Epidermal melanocyte (primary cell): ENCODE measurements at regions not wholly inside any gene's neighbourhood (a gene's known extent, or its start where the extent isn't known, plus 50 kb on each side); places are given as distances from the start of the nearest gene placed in this dataset.
"Not testable (repeated sequence)": the region's sequence is repeated elsewhere in the genome, so short reads cannot be mapped to it uniquely, and the experiment has no call there.

Experiments used
- DNase-seq: peaks from one replicate; pipeline ENCODE4 v3.0.0; 2011; ENCODE audit warnings: low spot score; ENCODE audit not compliant: insufficient read length

DNA sequence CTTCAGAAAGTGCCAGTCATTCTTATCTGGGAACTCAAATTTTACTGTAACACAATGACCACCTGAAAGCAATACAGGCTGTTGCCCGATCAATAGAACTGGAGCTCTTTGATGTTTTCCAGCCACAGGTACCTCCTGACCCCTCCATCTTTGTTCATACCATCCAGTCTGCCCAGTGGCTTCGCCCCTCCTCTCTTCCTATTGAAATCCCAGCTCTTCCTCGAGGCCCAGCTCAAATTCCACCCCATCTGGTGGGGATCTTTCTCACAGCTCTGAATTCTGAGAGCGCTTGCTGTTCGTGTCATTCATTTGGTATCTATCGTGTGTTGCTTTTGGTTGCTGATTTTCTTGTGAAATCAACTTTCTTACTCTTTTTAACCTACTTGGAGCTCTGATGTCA lies 87.9 kb upstream of the CNKSR3 start:
- DNase-seq, result no peak

DNA sequence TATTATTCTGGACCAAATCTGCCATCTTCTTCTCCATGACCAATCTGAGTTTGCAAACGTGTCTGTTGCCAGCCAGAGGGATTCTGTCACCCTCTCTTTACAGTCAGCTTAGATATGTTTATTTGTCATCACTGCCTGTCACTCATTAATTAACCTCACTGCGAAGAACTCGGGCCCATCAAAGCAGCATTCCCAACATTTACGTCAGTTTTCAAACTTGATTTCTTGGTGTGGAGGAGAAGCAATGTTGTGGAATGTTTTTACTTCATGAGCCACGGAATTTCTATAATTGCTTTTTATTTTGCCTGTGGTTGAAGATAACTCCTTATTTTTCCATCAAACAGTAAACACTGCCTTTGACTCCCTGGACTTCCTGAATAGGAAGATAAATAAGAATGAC lies 91.8 kb upstream of the CNKSR3 start:
- no peak for DNase-seq

DNA sequence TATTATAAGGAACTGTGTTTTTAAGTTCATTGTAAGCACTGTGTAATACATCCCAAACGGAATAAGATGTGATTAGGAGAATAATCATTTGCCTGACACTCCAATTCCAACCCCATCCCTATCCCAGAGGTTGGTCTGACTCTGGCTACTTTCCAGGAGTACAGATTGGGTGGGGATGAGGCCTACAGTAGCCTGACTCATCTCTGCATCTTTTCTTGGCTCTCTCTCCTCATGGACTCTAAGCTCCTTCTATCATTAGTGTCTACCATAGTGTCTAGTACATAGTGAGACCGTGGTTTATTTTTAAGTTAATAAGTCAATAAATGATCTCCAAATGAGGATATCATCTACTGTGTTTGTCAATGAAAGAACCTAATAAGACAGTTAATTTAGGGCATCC lies 92.2 kb upstream of the CNKSR3 start:
- no peak for DNase-seq

DNA sequence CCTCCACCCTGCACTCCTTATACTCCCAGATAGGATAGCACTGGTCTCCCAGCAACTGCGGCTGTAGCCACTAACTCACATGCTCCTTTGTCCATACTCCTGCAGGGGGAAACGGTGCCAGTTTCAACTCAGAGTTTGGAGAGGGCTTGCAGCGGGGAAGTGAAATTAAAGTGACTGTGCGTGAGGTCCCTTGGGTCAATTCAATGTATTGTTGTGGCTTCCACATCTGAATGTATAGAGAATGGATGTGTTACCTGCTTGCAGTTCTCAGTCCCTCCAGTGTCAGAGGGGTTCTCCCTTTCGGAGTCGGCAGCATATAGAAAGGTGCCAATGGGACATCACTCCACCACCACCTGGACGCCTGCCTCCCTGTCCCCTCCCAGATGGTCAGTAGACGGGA lies 93.6 kb upstream of the CNKSR3 start:
- DNase-seq, result no peak

DNA sequence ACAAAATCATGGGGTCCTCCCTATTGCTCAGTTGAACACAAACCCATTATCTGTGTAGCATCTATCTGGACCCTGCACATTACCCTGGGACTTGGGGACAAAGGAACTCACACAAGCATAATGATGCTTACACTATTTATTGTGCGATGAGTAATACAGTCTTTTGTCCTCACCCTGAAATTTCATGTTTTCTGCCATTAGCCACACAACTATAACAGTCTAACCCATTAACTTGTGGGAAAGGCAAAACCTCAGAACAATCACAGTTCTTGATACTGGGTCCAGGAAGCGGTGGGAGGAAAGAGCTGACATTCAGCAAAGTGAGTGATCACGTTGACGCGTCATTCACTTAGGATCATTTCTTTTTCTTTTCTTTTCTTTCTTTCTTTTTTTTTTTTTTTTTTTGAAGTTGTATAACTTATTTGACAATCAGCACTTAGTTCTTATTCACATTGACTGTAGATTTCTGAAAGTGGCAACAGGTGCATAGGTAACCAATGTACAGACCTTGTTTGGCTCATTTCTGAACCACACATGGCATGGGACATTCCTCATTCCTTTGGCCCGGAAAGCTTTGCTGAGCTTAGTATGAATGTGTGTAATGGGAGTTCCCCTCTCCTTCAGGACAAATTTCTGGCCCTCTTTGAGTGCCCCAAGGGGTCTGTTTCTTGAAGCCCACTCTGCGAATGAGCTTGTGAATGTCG lies 94.8 kb upstream of the CNKSR3 start:
- no peak for DNase-seq

DNA sequence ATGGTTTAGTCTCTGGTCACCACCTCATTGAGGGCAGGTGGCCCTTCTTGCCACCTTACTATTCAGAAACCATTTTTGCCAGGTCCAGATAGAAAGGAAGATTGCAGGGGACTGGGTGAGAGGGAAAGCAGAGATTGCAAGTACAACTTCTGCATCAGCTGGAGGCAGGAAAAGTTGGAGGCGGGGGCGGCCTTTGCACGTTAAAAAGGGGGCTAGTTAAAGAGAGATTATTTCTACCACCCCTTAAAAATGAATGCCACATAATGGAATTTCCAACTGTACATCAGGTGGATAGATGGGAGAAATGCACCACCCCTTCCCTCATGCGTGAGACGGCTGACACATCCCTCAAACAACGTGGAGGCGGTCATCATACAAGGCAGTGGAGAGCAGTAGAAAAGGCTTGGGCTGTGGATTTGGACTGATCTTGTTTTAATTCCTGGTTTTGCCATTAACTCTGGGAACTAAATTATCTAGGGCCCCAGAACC lies 95.4 kb upstream of the CNKSR3 start:
- DNase-seq, result no peak

DNA sequence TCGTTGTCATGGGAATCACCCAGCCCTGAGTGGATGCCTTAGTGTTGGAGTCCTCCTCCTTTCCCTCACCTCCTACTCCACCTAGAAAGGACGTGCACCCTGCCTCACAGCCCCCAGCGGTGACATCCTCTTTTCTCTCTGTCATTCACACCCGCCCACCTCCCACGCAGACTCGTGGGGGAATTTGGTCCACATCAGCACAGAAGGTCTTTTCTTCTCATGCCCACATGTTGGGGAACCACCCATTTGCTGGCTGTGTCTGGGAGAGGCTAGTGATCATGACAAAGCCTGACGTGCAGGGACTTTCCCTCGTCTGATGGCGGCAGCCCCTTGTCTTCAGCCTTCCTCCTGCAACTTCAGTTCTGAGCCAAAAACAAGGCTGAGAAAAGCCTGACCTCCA lies 96.0 kb upstream of the CNKSR3 start:
- no peak for DNase-seq

DNA sequence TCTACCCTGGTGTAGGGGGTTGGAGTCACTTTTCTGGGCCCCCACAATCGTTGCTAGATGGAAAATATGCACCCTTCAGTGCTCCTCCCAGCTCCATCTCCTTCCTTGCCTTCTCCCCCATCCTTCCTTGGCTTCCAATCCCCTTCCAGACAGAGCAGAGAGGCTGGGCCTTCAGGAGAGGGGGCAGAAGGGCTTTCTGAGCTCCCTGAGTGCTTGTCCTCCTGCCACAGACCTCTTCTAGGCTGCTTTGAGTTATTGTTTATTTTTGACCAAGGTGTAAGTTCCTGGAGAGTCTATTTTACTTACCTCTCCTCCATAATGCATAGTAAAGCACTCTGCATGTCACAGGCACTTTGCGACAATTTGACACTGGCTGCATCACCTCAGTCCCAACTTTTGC lies 96.4 kb upstream of the CNKSR3 start:
- no peak for DNase-seq

DNA sequence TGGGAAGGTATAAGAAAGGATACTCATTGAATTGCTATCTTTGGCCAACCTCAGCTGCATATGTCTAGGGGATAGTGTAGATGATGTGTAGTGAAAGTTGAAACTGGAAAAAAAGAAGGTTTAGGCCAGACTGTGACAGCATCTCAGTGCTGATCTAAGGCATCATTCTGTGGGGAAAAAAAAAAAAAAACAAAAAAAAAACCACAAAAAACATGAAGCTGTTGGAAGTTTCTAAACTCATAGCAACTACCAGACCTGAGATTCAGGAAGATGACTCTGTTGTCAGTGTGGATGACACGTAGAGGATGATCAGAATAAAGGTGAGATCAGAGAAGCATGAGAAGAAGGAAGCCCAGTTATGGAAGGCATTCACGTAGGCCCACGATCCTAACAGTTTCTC lies 100.8 kb upstream of the CNKSR3 start:
- DNase-seq, result no peak

DNA sequence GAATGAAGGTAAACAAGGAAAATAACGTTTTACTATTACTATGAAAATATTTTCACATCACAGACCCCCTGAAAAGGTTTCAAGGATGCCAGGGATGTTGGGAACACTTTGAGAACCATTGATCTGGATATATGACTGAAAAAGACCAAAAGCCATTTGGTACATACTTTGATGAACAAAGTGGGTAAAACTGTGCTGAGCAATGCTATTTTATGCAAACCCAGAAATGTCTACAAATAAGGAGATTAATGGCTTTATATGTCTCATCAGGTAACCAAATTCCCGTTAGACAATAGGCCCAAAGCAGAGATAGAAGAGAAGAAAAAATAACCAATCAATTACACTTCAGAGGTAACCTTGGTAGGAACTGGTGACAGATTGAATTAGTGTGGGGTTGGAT lies 101.4 kb upstream of the CNKSR3 start:
- DNase-seq, result no peak

DNA sequence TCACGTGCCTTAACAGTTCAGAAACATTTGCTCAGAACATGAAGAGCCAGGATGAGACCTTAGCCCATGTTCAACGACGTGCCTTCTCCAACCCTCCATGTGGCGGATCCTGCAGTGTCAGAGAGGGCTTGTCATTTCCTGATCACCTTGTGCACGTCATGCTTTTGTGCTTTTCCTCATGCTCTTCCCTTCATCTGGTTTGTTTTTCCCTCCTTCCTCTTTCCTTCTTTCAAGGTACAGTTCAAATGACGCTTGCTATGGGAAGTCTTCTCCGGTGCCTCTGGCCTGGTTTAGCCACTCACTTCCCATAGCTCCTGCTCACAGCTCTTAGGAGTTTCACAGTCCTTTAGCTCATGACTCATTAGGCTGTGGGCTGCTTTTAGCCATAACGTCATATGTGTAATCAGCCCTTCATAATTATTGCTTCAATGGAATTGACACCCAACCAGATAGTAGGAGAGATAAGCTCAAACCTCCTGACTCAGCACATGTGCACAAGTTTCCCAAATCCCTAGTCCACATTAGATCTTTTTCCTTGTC lies 102.7 kb upstream of the CNKSR3 start:
- no peak for DNase-seq

DNA sequence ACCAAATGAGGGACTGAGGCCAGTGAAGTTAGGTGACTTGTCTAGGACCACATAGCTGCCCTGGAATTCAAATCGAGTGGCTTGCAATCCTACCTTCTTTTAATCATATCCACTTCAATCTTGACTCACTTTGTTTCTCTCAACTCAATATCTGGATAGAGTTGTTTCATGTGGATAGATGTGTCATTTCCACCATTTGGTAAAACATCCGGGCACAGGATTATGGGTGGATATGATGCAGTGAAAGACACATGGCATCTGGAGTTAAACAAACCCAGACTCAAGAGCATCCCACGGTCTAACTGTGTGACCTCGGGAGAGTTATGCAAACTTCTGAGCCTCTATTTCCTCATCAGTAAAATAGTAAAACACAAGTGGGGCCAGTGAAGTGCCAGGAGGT lies 103.6 kb upstream of the CNKSR3 start:
- no peak for DNase-seq

DNA sequence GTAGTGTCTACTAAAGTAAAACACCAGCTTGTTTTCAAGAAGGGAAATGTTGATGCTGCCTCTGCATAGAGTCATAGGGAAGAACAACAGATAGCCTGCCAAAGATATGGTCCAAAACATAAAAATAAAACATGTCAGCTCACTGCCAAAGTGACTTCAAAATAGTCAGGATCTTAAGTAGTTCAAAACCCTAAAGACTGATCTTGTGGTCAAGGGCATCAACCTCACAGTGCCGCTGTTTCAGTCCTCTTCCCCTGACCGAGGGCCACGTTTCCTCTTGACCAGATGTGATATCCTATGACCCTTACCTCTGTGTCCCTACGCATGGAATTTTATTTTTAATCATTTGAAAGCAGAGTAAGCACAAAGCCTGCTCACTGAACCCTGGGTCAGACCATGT lies 104.2 kb upstream of the CNKSR3 start:
- no peak for DNase-seq

DNA sequence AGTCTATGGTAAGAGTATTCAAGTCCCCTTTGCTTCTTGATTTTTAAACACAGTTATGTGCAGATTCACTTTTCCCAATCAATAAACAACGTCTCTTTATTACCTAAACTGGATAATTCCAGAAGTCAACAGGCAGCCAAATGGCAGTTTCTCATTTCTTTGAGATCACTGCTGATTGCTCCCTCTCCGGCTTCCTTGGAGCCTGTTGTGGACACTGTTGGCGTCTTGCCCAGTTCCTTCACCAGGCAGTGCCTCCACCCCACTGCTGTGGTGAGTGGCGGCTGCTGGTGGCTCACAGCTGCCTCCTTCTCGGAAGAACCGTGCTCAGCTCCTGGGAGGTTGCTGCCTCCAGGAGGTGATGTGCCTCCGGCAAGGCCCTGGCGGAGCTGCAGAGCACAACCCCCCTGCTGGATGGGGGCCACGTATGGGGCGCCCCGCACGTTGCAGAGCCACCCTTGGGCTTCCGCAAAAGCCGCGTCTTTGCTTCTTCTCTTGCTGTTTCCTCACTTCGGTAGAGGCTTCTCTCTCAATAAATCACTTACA lies 105.1 kb upstream of the CNKSR3 start:
- no peak for DNase-seq

DNA sequence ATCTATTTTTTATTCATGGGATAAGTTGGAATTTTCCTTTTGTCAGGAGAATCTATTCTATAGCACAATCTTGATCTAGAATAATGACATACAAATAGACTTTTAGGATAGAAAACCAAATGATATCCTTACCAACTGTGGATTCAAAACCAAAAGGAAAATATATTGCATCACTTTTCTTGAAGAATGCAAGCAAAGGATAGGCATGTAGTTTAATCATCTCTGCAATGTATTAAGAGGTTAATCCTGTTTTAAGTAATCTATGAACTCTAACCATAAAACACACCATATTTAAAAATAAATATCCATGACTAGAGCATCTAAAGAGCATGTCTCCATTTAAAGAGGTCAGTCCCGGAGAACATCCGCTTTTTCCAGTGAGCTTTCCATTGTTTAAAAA lies 106.7 kb upstream of the CNKSR3 start:
- DNase-seq, result no peak

DNA sequence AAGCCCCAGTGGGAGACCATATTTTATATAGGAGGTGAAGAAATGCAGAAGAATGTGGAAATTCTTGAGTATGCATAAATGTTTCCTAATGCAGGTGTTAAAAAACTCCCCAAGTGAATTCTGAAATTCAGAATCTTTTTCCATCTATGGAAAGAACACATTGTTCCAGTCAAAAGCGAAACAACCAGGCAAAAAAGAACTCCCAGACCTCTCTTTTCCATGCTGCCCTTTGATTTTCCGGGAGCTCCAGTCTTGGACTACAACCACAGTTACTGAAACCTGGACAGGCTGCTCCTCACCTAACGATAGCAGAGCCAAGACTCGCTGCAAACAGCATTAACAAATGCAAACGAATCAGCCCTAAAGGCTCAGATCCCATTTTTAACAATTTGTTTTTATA lies 108.7 kb upstream of the CNKSR3 start:
- DNase-seq, result no peak

DNA sequence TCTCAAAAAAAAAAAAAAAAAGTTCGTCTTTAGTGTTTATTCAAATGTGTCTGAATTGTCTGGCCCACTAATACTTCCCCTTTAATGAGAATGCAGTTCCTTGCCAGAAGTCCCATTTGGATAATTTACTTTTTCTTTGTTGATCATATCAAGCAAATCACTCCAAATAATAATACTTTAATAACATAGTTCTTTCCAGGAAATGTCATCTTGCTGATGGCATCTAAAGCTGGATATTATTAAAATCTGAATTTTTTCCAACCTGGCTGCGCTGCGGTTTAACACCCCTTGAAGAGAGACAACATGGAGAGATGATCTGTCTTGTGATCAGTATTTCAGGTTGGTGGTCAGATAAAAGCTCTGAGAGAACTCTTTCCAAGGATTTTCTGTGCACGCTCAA lies 111.2 kb upstream of the CNKSR3 start:
- DNase-seq, result no peak

DNA sequence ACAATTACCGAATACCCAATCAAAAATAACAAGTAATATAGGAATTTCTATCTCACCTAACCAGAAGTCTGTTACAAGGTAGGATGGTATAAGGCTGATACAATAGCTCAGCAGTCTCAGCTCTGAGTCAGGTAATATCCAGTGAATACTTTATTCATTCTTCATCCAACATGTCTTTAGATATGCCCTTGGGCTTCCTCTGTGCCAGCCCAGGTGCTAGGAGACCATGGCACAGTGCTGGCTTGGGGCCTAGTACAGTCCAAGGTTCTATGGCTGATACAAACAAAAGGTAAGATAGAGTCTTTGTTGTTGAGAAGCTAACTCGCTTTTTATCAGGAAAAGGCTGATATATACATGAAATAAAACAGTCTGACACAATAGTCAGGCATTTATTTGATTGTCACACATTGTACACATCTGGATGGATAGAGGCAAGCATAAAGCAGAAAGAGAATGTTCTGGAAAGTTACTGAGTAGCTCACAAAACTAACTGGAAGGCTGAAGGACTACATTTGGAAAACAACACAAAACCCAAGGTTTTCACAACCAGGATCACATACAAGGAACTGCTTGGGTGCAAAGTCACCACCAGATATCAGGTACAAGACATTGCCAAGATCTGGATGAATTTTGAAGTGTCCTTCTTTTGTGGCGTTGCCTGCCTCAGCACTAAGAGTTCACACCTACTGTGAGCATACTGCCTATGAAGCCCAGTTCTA lies 110.4 kb upstream of the SCAF8 start:
- no peak for DNase-seq

DNA sequence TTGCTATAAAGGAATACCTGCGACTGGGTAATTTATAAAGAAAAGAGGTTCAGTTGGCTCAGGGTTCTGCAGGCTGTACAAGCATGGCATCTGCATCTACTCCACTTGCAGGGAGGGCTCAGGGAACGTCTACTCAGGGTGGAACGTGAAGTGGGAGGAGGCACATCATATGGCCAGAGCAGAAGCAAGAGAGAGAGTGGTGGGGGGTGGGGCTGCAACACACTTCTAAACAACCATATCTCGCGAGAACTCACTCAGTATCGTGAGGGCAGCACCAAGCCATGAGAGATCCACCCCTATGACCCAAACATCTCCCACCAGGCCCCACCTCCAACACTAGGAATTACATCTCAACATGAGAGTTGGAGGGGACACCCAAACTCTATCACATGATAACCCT lies 109.8 kb upstream of the SCAF8 start:
- DNase-seq, result no peak

DNA sequence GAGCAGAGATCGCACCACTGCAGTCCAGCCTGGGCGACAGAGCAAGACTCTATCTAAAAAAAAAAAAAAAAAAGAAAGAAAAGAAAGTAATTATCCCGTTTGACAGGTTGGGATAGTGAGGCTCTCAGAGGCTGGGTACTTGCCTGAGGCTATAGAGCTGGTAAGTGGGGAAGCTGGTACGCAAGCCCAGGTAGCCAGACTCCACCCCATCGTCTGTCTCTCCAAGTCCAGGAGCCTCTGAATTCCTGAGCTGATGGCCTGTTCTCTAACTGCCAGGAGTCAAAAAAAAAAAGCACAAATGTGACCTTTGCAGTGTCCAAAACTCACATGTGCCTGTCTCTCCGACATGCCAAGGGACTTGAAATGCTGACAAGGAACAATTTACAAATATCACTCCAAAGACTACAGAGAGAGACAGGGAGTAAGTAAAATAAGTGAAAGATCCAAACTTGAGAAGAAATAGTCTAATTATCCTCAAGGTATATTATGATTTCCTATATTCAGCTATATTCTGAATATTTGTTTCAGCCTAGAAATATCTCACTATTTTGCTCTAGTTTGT lies 109.1 kb upstream of the SCAF8 start:
- no peak for DNase-seq

DNA sequence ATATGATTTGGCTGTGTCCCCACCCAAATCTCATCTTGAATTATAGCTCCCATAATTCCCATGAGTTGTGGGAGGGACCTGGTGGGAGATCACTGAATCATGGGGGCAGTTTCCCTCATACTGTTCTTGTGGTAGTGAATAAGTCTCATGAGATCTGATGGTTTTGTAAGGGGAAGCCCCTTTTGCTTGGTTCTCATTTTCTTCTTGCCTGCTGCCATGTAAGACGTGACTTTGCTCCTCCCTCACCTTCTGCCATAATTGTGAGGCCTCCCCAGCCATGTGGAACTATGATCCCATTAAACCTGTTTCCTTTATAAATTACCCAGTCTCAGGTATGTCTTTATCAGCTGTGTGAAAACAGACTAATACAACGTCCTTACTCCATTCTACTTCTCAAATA lies 108.5 kb upstream of the SCAF8 start:
- not testable (repeated sequence) for DNase-seq

DNA sequence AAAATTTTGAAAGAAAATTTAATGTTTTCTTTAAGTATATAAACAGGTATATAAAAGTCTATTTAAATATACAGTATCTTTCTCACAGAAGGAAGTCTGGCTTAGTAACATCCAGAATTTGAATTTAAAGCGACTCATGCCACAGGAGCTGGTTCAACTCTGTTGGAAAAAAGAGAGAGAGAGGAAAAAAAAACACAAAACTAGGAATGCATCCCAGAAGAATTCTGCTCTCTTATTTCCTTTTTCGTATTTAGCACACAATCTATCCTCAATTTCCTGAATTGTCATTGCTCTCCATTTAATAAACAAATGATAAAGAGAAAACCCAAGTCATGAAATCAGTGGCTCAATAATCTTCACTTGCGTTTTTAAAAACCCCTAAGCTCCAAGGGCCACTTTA lies 107.5 kb upstream of the SCAF8 start:
- DNase-seq, result no peak
